Activated T-helper 2 cell treated with anti-CD3 and anti-CD28 coated beads, Interferon-gamma antibody, Interleukin-2, Interleukin-4, amounts not matched to agents 10 μg/mL and 5 μg/mL and 100 μg/mL, durations not matched to agents 14 hours and 24 hours and 36 hours (primary cell): ENCODE measurements at regions not wholly inside any gene's neighbourhood (a gene's known extent, or its start where the extent isn't known, plus 50 kb on each side); places are given as distances from the start of the nearest gene placed in this dataset.
"Not testable (repeated sequence)": the region's sequence is repeated elsewhere in the genome, so short reads cannot be mapped to it uniquely, and the experiment has no call there.

Experiments used
- DNase-seq: peaks from one replicate; pipeline ENCODE4 v3.0.0; 2021; ENCODE audit warnings: low spot score
- H3K27ac Mint-ChIP-seq: one replicate; pipeline ENCODE4 v1.8.0; 2021; ENCODE audit warnings: mixed read lengths
- H3K27me3 Mint-ChIP-seq: one replicate; pipeline ENCODE4 v1.8.0; 2021; ENCODE audit warnings: low read depth, mixed read lengths
- H3K36me3 Mint-ChIP-seq: one replicate; pipeline ENCODE4 v1.8.0; 2021; ENCODE audit warnings: low read depth, mixed read lengths
- H3K4me1 Mint-ChIP-seq: one replicate; pipeline ENCODE4 v1.8.0; 2021; ENCODE audit warnings: low read depth, mixed read lengths
- H3K4me3 Mint-ChIP-seq: one replicate; pipeline ENCODE4 v1.8.0; 2021; ENCODE audit warnings: low read depth, mild to moderate bottlenecking, moderate library complexity, mixed read lengths
- H3K9me3 Mint-ChIP-seq: one replicate; pipeline ENCODE4 v1.8.0; 2021; ENCODE audit warnings: mixed read lengths
- intact Hi-C: fragments of 100-400 bp; cut with micrococcal nuclease; formaldehyde crosslinking; loops from one replicate; pipeline ENCODE4 v1.15.1; 2023

GRCh38 chr4:162865102-162865501 lies 301.6 kb downstream of the NAF1 start:
- no peak for DNase-seq
- no peaks in the 10 kb centered on the region for H3K27me3 Mint-ChIP-seq

GRCh38 chr4:162853788-162854187 lies 312.9 kb downstream of the NAF1 start:
- no peaks in the 10 kb centered on the region for H3K27me3 Mint-ChIP-seq
- H3K27ac Mint-ChIP-seq: no peak overlapping the region
- intact Hi-C loops: no loop called here
- no peaks in the 10 kb centered on the region for H3K36me3 Mint-ChIP-seq
- H3K4me1 Mint-ChIP-seq: no peaks in the 10 kb centered on the region
- H3K9me3 Mint-ChIP-seq: no peaks in the 10 kb centered on the region
- no peak overlapping the region for H3K4me3 Mint-ChIP-seq
- no peak for DNase-seq

More at GRCh38 chr4:162865102-162865501, 301.6 kb downstream of the NAF1 start:
- H3K4me3 Mint-ChIP-seq: no peak overlapping the region
- no peak overlapping the region for H3K27ac Mint-ChIP-seq
- intact Hi-C loops: no loop called here
- no peaks in the 10 kb centered on the region for H3K36me3 Mint-ChIP-seq
- H3K9me3 Mint-ChIP-seq: no peaks in the 10 kb centered on the region
- no peaks in the 10 kb centered on the region for H3K4me1 Mint-ChIP-seq

- no peaks in the 10 kb centered on the region for H3K4me1 Mint-ChIP-seq
- no peak overlapping the region for H3K4me3 Mint-ChIP-seq
- no peak overlapping the region for H3K27ac Mint-ChIP-seq
- H3K36me3 Mint-ChIP-seq: no peaks in the 10 kb centered on the region
- intact Hi-C loops: no loop called here
- no peak for DNase-seq
- H3K9me3 Mint-ChIP-seq: no peaks in the 10 kb centered on the region
- H3K27me3 Mint-ChIP-seq: no peaks in the 10 kb centered on the region
Observed at GRCh38 chr4:162852642-162853041, 314.0 kb downstream of the NAF1 start.

GRCh38 chr4:162851241-162851758 lies 315.4 kb downstream of the NAF1 start:
- DNase-seq, H3K4me3 Mint-ChIP-seq, H3K27me3 Mint-ChIP-seq, H3K36me3 Mint-ChIP-seq, H3K4me1 Mint-ChIP-seq, intact Hi-C loops, H3K27ac Mint-ChIP-seq, H3K9me3 Mint-ChIP-seq: not testable (repeated sequence)

- no peak overlapping the region for H3K27ac Mint-ChIP-seq
- no peaks in the 10 kb centered on the region for H3K27me3 Mint-ChIP-seq
- no peaks in the 10 kb centered on the region for H3K4me1 Mint-ChIP-seq
- intact Hi-C loops: no loop called here
- no peak overlapping the region for H3K4me3 Mint-ChIP-seq
- H3K9me3 Mint-ChIP-seq: no peaks in the 10 kb centered on the region
- no peaks in the 10 kb centered on the region for H3K36me3 Mint-ChIP-seq
- DNase-seq: no peak
Observed at GRCh38 chr4:162849937-162850336, 316.8 kb downstream of the NAF1 start.

- no peak overlapping the region for H3K4me3 Mint-ChIP-seq
- H3K9me3 Mint-ChIP-seq: no peaks in the 10 kb centered on the region
- no peaks in the 10 kb centered on the region for H3K27me3 Mint-ChIP-seq
- no peak overlapping the region for H3K27ac Mint-ChIP-seq
- no peaks in the 10 kb centered on the region for H3K36me3 Mint-ChIP-seq
- H3K4me1 Mint-ChIP-seq: no peaks in the 10 kb centered on the region
- no peak for DNase-seq
- intact Hi-C loops: no loop called here
Observed at GRCh38 chr4:162847945-162848549, 318.6 kb downstream of the NAF1 start.

- no peaks in the 10 kb centered on the region for H3K27me3 Mint-ChIP-seq
- H3K9me3 Mint-ChIP-seq: no peaks in the 10 kb centered on the region
- DNase-seq: no peak
- H3K36me3 Mint-ChIP-seq: no peaks in the 10 kb centered on the region
- H3K27ac Mint-ChIP-seq: no peak overlapping the region
- intact Hi-C loops: no loop called here
- no peaks in the 10 kb centered on the region for H3K4me1 Mint-ChIP-seq
- H3K4me3 Mint-ChIP-seq: no peak overlapping the region
Observed at GRCh38 chr4:162841753-162842152, 324.9 kb downstream of the NAF1 start.

GRCh38 chr4:162839814-162840213 lies 326.9 kb downstream of the NAF1 start:
- Mint-ChIP-seq H3K27me3 (no peaks in the 10 kb centered on the region), H3K27ac (no peak overlapping the region), H3K9me3 (no peaks in the 10 kb centered on the region), H3K4me1 (no peaks in the 10 kb centered on the region), H3K36me3 (no peaks in the 10 kb centered on the region), H3K4me3 (no peak overlapping the region)
- no peak for DNase-seq
- intact Hi-C loops: no loop called here

- no peak overlapping the region for H3K27ac Mint-ChIP-seq
- H3K27me3 Mint-ChIP-seq: no peaks in the 10 kb centered on the region
- H3K36me3 Mint-ChIP-seq: no peaks in the 10 kb centered on the region
- no peak overlapping the region for H3K4me3 Mint-ChIP-seq
- intact Hi-C loops: no loop called here
- no peaks in the 10 kb centered on the region for H3K9me3 Mint-ChIP-seq
- DNase-seq: no peak
- H3K4me1 Mint-ChIP-seq: no peaks in the 10 kb centered on the region
Observed at GRCh38 chr4:162838671-162839070, 328.0 kb downstream of the NAF1 start.

- Mint-ChIP-seq H3K9me3 (no peaks in the 10 kb centered on the region), H3K27ac (no peak overlapping the region), H3K4me3 (no peak overlapping the region), H3K36me3 (no peaks in the 10 kb centered on the region), H3K27me3 (no peaks in the 10 kb centered on the region), H3K4me1 (no peaks in the 10 kb centered on the region)
- no peak for DNase-seq
- intact Hi-C loops: no loop called here
Observed at GRCh38 chr4:162837679-162838078, 329.0 kb downstream of the NAF1 start.

- H3K27ac Mint-ChIP-seq: no peak overlapping the region
- no peak overlapping the region for H3K4me3 Mint-ChIP-seq
- H3K4me1 Mint-ChIP-seq: no peaks in the 10 kb centered on the region
- H3K9me3 Mint-ChIP-seq: no peaks in the 10 kb centered on the region
- intact Hi-C loops: no loop called here
- H3K27me3 Mint-ChIP-seq: no peaks in the 10 kb centered on the region
- no peaks in the 10 kb centered on the region for H3K36me3 Mint-ChIP-seq
- no peak for DNase-seq
Observed at GRCh38 chr4:162837241-162837640, 329.4 kb downstream of the NAF1 start.

- Mint-ChIP-seq H3K4me3 (no peak overlapping the region), H3K4me1 (no peaks in the 10 kb centered on the region), H3K36me3 (no peaks in the 10 kb centered on the region), H3K9me3 (no peaks in the 10 kb centered on the region), H3K27ac (no peak overlapping the region), H3K27me3 (no peaks in the 10 kb centered on the region)
- intact Hi-C loops: no loop called here
- no peak for DNase-seq
Observed at GRCh38 chr4:162836773-162837172, 329.9 kb downstream of the NAF1 start.

- H3K4me1 Mint-ChIP-seq, H3K36me3 Mint-ChIP-seq, H3K9me3 Mint-ChIP-seq, H3K4me3 Mint-ChIP-seq, H3K27ac Mint-ChIP-seq, H3K27me3 Mint-ChIP-seq, intact Hi-C loops, DNase-seq: not testable (repeated sequence)
Observed at GRCh38 chr4:162836258-162836657, 330.4 kb downstream of the NAF1 start.

GRCh38 chr4:162830899-162831298 lies 335.8 kb downstream of the NAF1 start:
- H3K36me3 Mint-ChIP-seq: no peaks in the 10 kb centered on the region
- H3K4me1 Mint-ChIP-seq: no peaks in the 10 kb centered on the region
- intact Hi-C loops: no loop called here
- H3K27me3 Mint-ChIP-seq: no peaks in the 10 kb centered on the region
- DNase-seq: no peak
- no peaks in the 10 kb centered on the region for H3K9me3 Mint-ChIP-seq
- H3K4me3 Mint-ChIP-seq: no peak overlapping the region
- no peak overlapping the region for H3K27ac Mint-ChIP-seq
